ENCODE measurements at regions not wholly inside any gene's neighbourhood (a gene's known extent, or its start where the extent isn't known, plus 50 kb on each side); places are given as distances from the start of the nearest gene placed in this dataset.

DNA sequence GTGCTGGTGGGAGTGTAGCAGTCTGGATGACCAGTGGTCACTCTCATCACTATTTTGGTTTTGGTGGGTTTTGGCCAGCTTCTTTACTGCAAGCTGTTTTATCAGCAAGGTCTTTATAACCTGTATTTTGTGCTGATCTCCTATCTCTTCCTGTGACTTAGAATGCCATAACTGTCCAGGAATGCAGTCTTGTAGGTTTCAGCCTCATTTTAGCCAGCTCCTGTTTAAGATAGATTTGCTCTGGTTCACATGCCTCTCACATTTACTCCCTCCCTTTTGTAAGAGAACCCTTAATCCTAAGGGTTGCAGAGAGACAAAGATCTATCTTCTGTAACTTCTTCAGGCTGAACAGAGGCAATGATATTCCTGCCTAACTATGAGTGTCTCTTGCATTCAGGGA lies 51.2 kb upstream of the INHBA start:
- Histone ChIP-seq H3K27me3 (ENCODE audit: control insufficient read depth, insufficient read depth, low read length) (no peaks in the 10 kb centered on the region), H3K36me3 (ENCODE audit: control insufficient read depth, insufficient read depth, low read length) (no peaks in the 10 kb centered on the region), H3K4me3 (ENCODE audit: low read depth, low read length) (no peak overlapping the region)
- POLR2A ChIA-PET: no interaction called here
- TF ChIP-seq, protein P1, sequence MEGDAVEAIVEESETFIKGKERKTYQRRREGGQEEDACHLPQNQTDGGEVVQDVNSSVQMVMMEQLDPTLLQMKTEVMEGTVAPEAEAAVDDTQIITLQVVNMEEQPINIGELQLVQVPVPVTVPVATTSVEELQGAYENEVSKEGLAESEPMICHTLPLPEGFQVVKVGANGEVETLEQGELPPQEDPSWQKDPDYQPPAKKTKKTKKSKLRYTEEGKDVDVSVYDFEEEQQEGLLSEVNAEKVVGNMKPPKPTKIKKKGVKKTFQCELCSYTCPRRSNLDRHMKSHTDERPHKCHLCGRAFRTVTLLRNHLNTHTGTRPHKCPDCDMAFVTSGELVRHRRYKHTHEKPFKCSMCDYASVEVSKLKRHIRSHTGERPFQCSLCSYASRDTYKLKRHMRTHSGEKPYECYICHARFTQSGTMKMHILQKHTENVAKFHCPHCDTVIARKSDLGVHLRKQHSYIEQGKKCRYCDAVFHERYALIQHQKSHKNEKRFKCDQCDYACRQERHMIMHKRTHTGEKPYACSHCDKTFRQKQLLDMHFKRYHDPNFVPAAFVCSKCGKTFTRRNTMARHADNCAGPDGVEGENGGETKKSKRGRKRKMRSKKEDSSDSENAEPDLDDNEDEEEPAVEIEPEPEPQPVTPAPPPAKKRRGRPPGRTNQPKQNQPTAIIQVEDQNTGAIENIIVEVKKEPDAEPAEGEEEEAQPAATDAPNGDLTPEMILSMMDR (IDR thresholded peaks at IDR 0.05; ENCODE audit: insufficient read depth, low read depth, low read length): no peak
- CTCF ChIA-PET: interaction anchor here (1.4 kb wide), 1 partner anchor 10 kb away, joined by 4 read pairs; no protein-coding TSS in a partner anchor
- no peak for DNase-seq (ENCODE audit: low read depth)

All from BJ (cell line).